Mucosa of gallbladder (tissue), 1 donor: ENCODE measurements at regions not wholly inside any gene's neighbourhood (a gene's known extent, or its start where the extent isn't known, plus 50 kb on each side); places are given as distances from the start of the nearest gene placed in this dataset.
"Not testable (repeated sequence)": the region's sequence is repeated elsewhere in the genome, so short reads cannot be mapped to it uniquely, and the experiment has no call there.

Experiments used
- DNase-seq: peaks from one replicate; pipeline ENCODE4 v3.0.0-alpha.2; 2020; ENCODE audit warnings: low spot score
- donor health status: DM: no; HTN: no; CAD: no.

DNA sequence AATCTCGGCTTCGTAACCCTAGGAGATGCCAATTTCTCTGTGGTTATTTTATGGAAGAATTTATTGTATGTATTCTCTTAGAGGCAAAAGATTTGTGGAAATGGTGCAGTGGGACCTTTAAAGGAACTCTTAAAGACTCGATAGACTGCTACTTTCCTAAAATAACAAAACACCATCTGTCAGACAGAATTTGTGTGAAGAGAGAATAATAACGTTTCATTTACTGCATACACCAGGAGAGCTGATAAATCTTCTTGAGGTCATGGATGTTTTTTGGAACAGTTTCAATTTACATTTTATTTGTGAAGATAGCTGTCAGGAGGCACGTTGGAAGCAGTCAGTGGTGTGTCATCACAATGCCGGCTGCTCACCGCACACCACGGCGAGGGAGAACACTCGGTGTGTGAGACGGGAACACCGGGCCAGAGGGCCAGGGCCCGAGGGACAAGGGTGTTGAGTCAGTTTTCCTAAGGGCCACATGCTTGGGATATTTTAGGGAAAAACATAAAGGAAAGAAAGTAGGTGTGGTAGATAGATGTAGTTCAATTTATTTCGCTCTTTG, 1681.0 kb upstream of the DDX18 start:
- no peak for DNase-seq

DNA sequence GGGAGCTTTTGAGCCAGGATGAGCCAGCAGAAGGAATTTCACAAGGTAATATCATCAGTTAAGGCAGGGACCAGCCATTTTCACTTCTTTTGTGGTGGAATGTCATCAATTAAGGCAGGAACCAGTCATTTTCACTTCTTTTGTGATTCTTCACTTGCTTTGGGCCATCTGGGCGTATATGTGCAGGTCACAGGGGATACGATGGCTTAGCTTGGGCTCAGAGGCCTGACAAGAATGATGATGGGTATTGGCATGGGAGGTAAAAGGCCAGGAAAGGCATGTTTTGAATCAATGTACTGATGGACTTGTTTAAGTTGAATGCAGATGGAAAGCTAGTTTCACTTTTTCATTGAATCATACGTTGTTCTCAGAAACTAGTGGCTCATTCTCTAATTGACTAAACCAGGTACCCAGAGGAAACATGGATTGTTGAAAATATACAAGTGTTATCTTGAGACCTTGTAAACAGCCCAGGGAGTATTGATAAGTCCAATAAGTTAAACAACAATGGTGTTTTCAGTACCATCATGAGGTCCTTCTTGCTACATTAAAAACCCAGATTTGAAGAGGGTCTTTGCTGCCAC, 1672.5 kb upstream of the DDX18 start:
- DNase-seq = no peak

DNA sequence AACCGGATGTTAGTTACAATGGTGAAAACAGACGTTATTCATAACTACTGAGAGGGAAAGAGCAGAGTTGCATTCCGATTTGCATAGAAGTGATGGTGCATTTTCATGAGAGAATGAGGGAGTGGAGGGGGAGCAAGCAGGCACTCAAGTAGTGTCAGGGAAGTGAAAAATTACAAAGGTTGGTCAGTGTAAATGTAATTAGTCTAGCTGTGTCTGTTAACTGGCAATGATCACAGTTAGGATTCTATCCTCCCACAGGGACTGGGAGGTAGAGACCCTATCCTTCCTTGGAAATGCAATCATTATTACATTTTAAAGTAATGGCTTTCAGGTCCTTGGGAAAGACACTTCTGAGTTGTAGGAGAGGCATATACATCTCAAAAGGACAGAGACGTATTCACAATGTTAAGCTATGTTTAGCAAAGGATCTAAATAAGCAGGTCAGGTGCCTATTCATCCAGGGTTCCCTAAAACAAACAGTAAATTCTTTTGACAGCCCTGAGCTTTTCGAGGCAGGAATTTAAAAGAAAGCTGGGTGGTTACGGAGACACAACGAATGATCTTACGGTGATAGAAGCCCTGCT, 1671.8 kb upstream of the DDX18 start:
- DNase-seq = no peak

GRCh38 chr2:116145031-116145430, 1669.5 kb upstream of the DDX18 start:
- no peak for DNase-seq

DNA sequence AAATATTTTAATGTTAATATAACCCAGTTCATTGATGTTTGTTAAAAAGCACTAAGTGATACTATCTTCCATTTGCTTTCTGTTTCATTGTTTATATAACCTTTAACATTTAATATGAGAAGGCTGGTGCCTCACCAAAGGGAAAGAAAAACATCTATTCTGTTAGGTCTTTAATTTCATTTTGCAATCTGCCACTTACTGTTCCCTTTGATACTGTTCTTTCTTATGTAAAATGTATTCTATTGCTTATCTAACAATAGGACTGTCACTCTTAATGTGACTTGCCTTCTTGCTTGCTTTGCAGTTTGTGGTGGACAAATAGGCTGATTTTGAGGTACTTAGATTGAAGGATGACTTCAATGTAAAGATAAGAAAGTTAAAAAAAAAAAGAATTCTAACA, 1666.1 kb upstream of the DDX18 start:
- no peak for DNase-seq

- no peak for DNase-seq
Observed at GRCh38 chr2:116153729-116154128, 1660.8 kb upstream of the DDX18 start.

GRCh38 chr2:116160657-116161056, 1653.8 kb upstream of the DDX18 start:
- DNase-seq = no peak

- no peak for DNase-seq
Observed at GRCh38 chr2:116162395-116162794, 1652.1 kb upstream of the DDX18 start.

GRCh38 chr2:116167107-116167506, 1647.4 kb upstream of the DDX18 start:
- DNase-seq = no peak

- DNase-seq = no peak
Observed at GRCh38 chr2:116180072-116180471, 1634.4 kb upstream of the DDX18 start.

DNA sequence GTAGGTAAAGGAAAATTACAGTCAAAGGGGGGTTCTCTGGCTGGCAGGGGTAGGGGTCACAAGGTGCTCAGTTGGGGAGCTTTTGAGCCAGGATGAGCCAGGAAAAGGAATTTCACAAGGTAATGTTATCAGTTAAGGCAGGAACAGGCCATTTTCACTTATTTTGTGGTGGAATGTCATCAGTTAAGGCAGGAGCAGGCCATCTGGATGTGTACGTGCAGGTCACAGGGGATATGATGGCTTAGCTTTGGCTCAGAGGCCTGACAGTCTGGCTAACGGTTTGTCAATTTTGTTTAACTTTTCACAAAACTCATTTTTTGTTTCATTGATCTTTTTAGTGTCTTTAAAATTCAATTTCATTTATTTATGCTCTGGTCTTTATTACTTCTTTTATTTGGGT, 1623.8 kb upstream of the DDX18 start:
- not testable (repeated sequence) for DNase-seq

DNA sequence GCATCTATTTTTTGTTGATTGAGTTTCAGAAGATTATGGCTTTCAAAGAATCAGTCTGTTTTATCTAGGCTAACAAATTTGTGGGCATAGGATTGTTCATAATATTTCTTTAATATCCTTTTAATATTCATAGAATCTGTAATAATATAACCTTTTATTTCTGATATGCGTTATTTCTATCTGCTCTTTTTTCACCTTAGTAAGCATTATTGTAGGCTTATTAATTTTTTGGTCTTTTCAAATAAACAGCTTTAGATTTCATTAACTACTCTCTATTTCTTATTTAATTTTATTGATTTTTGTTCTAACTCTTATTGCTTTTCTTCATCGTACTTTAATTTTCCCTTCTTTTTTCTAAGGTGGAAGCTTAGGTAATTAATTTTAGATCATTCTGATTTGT, 1614.4 kb upstream of the DDX18 start:
- DNase-seq = no peak

GRCh38 chr2:116211719-116212118, 1602.8 kb upstream of the DDX18 start:
- no peak for DNase-seq

DNA sequence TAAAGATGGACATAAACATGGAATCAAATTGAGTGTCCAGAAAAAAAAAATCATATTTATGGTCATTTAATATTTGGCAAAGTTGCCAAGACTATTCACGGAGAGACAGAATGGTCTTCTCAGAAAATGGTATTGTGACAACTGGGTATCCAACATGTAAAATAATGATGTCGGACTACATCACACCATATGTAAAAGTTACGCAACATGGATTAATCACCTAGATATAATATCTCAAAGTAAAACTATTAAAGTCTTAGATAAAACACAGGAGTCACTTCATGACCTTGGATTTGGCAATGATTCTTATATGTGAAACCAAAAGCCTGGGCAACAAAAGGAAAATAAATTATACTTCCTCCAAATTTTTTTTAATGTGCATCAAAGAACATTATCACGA, 1591.7 kb upstream of the DDX18 start:
- no peak for DNase-seq

DNA sequence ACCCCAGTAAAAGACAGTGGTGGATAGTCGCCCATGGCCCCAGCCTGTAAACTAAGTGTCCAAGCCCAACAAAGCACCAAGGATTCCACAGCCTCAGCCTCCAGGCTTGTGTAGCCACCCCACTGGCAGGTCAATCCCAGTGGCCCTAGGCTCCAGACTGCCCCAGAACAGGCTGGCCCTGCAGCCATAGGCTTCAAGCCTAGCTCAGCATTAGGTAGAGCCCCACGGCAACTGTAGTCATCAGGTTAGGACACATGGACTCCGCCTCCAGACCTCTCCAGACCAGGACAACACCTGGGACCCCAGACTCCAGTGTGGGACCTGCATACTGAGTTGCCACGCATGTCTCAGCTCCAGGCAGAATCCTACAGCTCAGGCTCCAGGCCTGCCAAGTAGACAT, 1590.6 kb upstream of the DDX18 start:
- no peak for DNase-seq

- no peak for DNase-seq
Observed at GRCh38 chr2:116224610-116225009, 1589.9 kb upstream of the DDX18 start.

DNA sequence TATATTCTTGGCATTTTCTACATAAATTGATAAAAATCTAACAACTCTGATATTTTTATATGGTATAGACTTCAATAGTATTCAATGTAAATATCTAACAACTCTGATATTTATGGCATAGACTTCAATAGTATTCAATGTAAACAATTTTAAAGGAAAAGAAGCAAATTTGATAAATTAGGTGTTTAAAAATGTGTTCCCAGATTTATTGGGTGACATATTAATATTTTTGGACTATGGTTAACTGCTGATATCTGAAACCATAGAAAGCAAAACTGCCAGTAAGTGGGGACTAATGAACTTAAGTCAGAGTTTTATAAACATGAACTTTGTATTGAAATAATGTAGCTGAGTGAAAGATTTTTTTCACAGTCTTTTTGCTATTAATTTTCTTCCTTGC, 1576.0 kb upstream of the DDX18 start:
- DNase-seq = no peak

DNA sequence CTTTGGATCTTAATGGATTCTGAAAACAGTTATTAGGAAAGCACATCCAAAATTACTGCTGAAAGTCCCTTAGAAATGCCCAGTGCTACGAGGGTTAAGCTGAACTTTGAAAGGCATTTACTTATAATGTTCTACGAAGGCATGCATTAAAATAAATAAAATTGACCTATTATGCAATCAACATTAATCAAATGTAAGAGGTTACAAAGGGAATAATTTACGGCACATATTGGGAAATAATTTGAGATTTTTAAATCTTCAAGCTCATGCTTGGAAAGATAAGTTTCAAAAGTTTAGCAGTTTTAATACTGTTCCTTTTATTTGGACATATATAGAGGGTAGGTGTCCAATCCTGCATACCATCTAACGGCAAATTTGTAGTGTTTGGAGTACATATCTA, 1564.1 kb upstream of the DDX18 start:
- DNase-seq = no peak

- no peak for DNase-seq
Observed at GRCh38 chr2:116264872-116265271, 1549.6 kb upstream of the DDX18 start.

DNA sequence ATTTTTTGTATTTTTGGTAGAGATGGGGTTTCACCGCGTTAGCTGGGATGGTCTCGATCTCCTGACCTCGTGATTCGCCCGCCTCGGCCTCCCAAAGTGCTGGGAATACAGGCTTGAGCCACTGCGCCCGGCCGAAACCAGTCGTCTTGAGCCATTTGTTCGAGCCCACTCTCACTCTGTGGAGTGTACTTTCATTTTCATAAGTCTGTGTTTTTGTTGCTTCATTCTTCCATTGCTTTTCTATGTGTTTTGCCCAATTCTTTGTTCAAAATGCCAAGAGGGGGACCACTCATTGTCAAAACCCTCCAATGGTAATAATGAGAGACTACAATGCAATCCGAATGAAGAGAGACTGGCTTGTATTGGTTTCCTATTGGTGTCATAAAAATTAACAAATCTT, 1545.5 kb upstream of the DDX18 start:
- no peak for DNase-seq

DNA sequence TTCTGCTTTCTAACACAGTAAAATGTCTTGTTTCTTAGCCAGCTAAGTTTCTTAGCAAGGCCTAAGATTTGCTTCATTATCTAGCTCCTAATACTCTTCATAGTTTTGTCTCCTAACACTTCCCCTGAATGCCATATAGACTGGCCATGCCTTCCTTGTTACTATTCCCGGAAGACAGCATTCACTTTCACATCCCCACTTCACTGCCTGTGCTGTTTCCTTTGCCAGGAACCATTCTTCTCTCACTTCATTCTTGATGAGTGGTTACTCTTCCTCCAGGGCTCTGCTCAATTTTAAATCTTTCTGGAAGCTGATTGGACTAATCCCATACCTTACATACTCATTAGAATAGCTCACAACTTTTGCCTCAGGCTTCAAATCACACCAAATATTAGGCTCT, 1510.2 kb upstream of the DDX18 start:
- DNase-seq = no peak

GRCh38 chr2:116317111-116317510, 1497.4 kb upstream of the DDX18 start:
- no peak for DNase-seq

GRCh38 chr2:116318551-116318950, 1495.9 kb upstream of the DDX18 start:
- DNase-seq = not testable (repeated sequence)

DNA sequence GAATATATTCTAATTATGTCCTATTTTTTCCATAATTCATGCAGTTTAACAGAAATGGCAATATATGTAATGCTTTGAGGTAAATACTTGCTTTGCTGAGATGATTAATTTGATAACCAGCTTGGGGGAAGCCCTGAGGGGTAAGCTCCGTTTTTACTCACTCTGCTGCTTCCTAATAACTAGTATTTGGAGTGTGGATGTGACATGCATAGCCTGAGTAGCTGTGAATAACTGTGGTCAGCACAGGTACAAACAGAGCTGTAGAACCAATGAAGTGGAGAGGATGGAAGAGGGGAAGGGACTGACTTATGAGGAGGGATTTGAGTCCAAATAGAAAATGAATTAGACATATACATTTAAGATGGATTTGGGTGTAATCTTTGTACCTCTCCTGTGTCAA, 1495.5 kb upstream of the DDX18 start:
- no peak for DNase-seq
